CD4-positive, alpha-beta memory T cell (primary cell): ENCODE measurements at regions not wholly inside any gene's neighbourhood (a gene's known extent, or its start where the extent isn't known, plus 50 kb on each side); places are given as distances from the start of the nearest gene placed in this dataset.

Experiments used
- CTCF ChIA-PET: fragments of 350-600 bp; sonication (Branson Sonifier 250); formaldehyde crosslinking; loops from one replicate; lab custom pipeline; 2021; ENCODE audit warnings: inconsistent platforms; ENCODE audit not compliant: partially characterized antibody; lab: Charles Lee
- POLR2A ChIA-PET: fragments of 350-600 bp; sonication (Branson Sonifier 250); formaldehyde crosslinking; loops from one replicate; lab custom pipeline; 2021; ENCODE audit not compliant: partially characterized antibody; lab: Charles Lee
- DNase-seq, 5 donors: peaks; one replicate each; pipeline versions ENCODE4 v3.0.0 to v3.0.0-alpha.2; 2020 to 2022; ENCODE audit warnings: mixed read lengths in 1 of 5
- H3K27ac ChIP-seq: one replicate; pipeline ENCODE4 v1.7.0; 2013; ENCODE audit warnings: low read depth, low read length
- H3K27me3 ChIP-seq: 2 replicates; pipeline ENCODE4 v1.7.0; 2013; ENCODE audit warnings: mild to moderate bottlenecking, low read length, moderate library complexity; ENCODE audit not compliant: insufficient read depth
- H3K36me3 ChIP-seq: 2 replicates; pipeline ENCODE4 v1.7.0; 2013; ENCODE audit warnings: mild to moderate bottlenecking, low read length, moderate library complexity; ENCODE audit not compliant: insufficient read depth
- H3K4me1 ChIP-seq: 2 replicates; pipeline ENCODE4 v1.7.0; 2013; ENCODE audit warnings: mild to moderate bottlenecking, low read length, moderate library complexity; ENCODE audit not compliant: insufficient read depth
- H3K4me3 ChIP-seq, 2 donors: one replicate each; pipeline ENCODE4 v1.7.0; 2013; ENCODE audit warnings: low read length in 2 of 2, mild to moderate bottlenecking in 1 of 2
- H3K9me3 ChIP-seq, 2 donors: one replicate each; pipeline ENCODE4 v1.7.0; 2013; ENCODE audit warnings: low read length in 2 of 2, control low read depth in 1 of 2; ENCODE audit not compliant: control insufficient read depth in 1 of 2
- H3K27ac Mint-ChIP-seq, 7 donors: one replicate each; pipeline ENCODE4 v1.8.0; 2020 to 2021; ENCODE audit warnings: mixed read lengths in 7 of 7, mild to moderate bottlenecking in 6 of 7, inconsistent platforms in 3 of 7, moderate library complexity in 3 of 7
- H3K27me3 Mint-ChIP-seq, 2 donors: one replicate each; pipeline ENCODE4 v1.8.0; 2020 to 2021; ENCODE audit warnings: mixed read lengths in 2 of 2
- H3K36me3 Mint-ChIP-seq, 2 donors: one replicate each; pipeline ENCODE4 v1.8.0; 2020 to 2021; ENCODE audit warnings: mixed read lengths in 2 of 2, inconsistent platforms in 1 of 2, mild to moderate bottlenecking in 1 of 2
- H3K4me1 Mint-ChIP-seq, 4 donors: one replicate each; pipeline ENCODE4 v1.8.0; 2020 to 2021; ENCODE audit warnings: mixed read lengths in 4 of 4, mild to moderate bottlenecking in 1 of 4
- H3K4me3 Mint-ChIP-seq, 8 donors: one replicate each; pipeline ENCODE4 v1.8.0; 2020 to 2021; ENCODE audit warnings: mixed read lengths in 8 of 8, mild to moderate bottlenecking in 7 of 8, moderate library complexity in 6 of 8, inconsistent platforms in 3 of 8
- H3K9me3 Mint-ChIP-seq, 8 donors: one replicate each; pipeline ENCODE4 v1.8.0; 2020 to 2021; ENCODE audit warnings: mixed read lengths in 8 of 8, mild to moderate bottlenecking in 5 of 8, inconsistent platforms in 3 of 8, moderate library complexity in 1 of 8
- intact Hi-C: fragments of 100-400 bp; cut with micrococcal nuclease; formaldehyde crosslinking; loops from one replicate; pipeline ENCODE4 v1.15.1; 2023

GRCh38 chr14:101234999-101235334 lies 326.3 kb upstream of the DIO3 start:
- no peaks in the 10 kb centered on the region for H3K36me3 ChIP-seq
- H3K4me3 ChIP-seq: no peak overlapping the region
- H3K4me1 Mint-ChIP-seq: peaks cover 0 to 2% (median 0%) of the 10 kb centered on the region in 4 donors
- POLR2A ChIA-PET: no interaction called here
- H3K27me3 Mint-ChIP-seq: peaks cover 1 to 10% of the 10 kb centered on the region in 2 donors
- no peak overlapping the region for H3K4me3 Mint-ChIP-seq
- H3K27ac Mint-ChIP-seq: no peak overlapping the region
- no peak for DNase-seq
- intact Hi-C loops: no loop called here
- H3K9me3 Mint-ChIP-seq: no peaks in the 10 kb centered on the region
- H3K36me3 Mint-ChIP-seq: no peaks in the 10 kb centered on the region
- CTCF ChIA-PET: no interaction called here
- H3K27me3 ChIP-seq: no peaks in the 10 kb centered on the region
- H3K9me3 ChIP-seq: no peaks in the 10 kb centered on the region
- no peaks in the 10 kb centered on the region for H3K4me1 ChIP-seq
- no peak overlapping the region for H3K27ac ChIP-seq

DNA sequence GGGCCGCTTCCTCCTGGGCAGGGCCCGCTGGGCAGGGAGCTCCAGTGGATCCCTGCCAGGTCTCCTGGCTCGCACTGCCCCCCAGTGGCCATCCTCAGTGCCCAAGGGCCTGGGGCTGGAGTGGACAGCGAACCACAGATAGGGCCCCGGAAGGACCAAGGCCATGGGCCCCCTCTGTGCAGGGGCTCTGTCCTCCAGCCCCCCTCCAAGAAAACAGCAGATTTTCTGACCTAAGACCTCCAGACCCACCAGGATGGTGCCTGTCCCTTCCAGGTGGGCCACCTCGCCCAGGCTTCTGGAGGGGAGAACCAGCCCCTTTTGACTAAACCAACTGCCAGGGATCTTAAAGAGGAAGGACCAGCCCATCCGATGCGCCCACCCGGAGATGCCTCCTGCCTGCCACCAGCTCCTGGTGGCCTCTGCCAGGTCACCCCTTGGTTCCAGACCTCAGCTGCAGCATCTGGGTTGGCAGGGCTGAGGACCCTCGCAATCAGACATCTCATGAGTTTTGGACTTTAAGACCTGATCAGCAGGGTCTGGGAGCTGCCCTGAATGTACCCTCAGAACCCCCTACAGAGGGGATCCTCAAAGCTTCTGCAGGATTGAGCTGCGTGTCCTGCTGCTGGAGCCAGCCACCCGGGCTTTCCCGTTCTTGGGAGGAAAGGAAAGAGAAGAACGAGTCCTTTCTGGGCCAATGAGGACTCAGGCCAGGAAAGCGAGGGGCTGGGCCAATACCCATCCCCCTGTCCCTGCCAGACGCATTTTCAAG lies 325.8 kb upstream of the DIO3 start:
- Histone ChIP-seq H3K27ac (no peak overlapping the region), H3K9me3 (no peaks in the 10 kb centered on the region), H3K4me1 (no peaks in the 10 kb centered on the region), H3K36me3 (no peaks in the 10 kb centered on the region), H3K4me3 (no peak overlapping the region), H3K27me3 (no peaks in the 10 kb centered on the region)
- no peaks in the 10 kb centered on the region for H3K9me3 Mint-ChIP-seq
- POLR2A ChIA-PET: no interaction called here
- H3K4me1 Mint-ChIP-seq: peaks cover 0 to 2% (median 0%) of the 10 kb centered on the region in 4 donors
- no peak for DNase-seq
- intact Hi-C loops: no loop called here
- H3K27ac Mint-ChIP-seq: no peak overlapping the region
- CTCF ChIA-PET: no interaction called here
- H3K36me3 Mint-ChIP-seq: no peaks in the 10 kb centered on the region
- no peak overlapping the region for H3K4me3 Mint-ChIP-seq
- peaks cover 2 to 10% of the 10 kb centered on the region in 2 donors for H3K27me3 Mint-ChIP-seq

- no peaks in the 10 kb centered on the region for H3K4me1 ChIP-seq
- H3K9me3 ChIP-seq: no peaks in the 10 kb centered on the region
- H3K4me3 ChIP-seq: no peak overlapping the region
- Mint-ChIP-seq H3K27ac (no peak overlapping the region), H3K27me3 (peaks cover 5 to 16% of the 10 kb centered on the region in 2 donors), H3K36me3 (no peaks in the 10 kb centered on the region), H3K4me3 (no peak overlapping the region), H3K4me1 (peaks cover 0 to 2% (median 0%) of the 10 kb centered on the region in 4 donors), H3K9me3 (peaks cover 0 to 4% (median 0%) of the 10 kb centered on the region in 8 donors)
- H3K36me3 ChIP-seq: no peaks in the 10 kb centered on the region
- intact Hi-C loops: no loop called here
- no peak for DNase-seq
- H3K27ac ChIP-seq: no peak overlapping the region
- CTCF ChIA-PET: no interaction called here
- no peaks in the 10 kb centered on the region for H3K27me3 ChIP-seq
- POLR2A ChIA-PET: no interaction called here
These were observed 324.6 kb upstream of the DIO3 start for GRCh38 chr14:101236496-101237251.

GRCh38 chr14:101237252-101237616 lies 324.1 kb upstream of the DIO3 start:
- intact Hi-C loops: no loop called here

DNA sequence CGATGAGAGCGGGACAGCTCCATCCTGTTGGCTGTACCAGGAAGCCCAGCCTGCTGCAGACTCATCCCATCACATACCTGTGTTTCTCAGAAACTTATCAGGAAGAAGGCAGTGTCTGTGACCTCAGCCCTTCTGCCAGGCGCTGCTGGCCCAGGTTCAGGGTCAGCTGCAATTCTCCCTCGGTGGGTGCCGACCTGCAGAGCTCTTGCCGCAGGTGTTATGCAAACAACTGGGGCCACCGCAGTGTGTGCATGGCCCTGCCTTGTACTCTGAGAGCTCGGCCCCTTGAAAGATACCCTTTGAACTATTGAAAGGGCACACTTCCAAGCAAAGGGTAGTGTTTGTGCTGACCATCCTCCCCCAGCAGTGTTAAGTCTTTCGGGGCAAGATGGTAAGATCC lies 322.2 kb upstream of the DIO3 start:
- Histone ChIP-seq H3K27me3 (no peaks in the 10 kb centered on the region), H3K36me3 (no peaks in the 10 kb centered on the region), H3K27ac (no peak overlapping the region), H3K9me3 (no peaks in the 10 kb centered on the region), H3K4me1 (no peaks in the 10 kb centered on the region), H3K4me3 (no peak overlapping the region)
- no peaks in the 10 kb centered on the region for H3K36me3 Mint-ChIP-seq
- no peak overlapping the region for H3K4me3 Mint-ChIP-seq
- ChIA-PET POLR2A (no interaction called here), CTCF (no interaction called here)
- peaks cover 0 to 2% (median 0%) of the 10 kb centered on the region in 4 donors for H3K4me1 Mint-ChIP-seq
- H3K27ac Mint-ChIP-seq: no peak overlapping the region
- intact Hi-C loops: no loop called here
- H3K9me3 Mint-ChIP-seq: peaks cover 0 to 4% (median 0%) of the 10 kb centered on the region in 8 donors
- H3K27me3 Mint-ChIP-seq: peaks cover 10 to 19% of the 10 kb centered on the region in 2 donors
- DNase-seq: no peak

More at GRCh38 chr14:101237252-101237616, 324.1 kb upstream of the DIO3 start:
- H3K36me3 ChIP-seq: no peaks in the 10 kb centered on the region
- H3K4me1 ChIP-seq: no peaks in the 10 kb centered on the region
- H3K27me3 Mint-ChIP-seq: peaks cover 5 to 16% of the 10 kb centered on the region in 2 donors
- H3K9me3 ChIP-seq: no peaks in the 10 kb centered on the region
- POLR2A ChIA-PET: no interaction called here
- peaks cover 0 to 2% (median 0%) of the 10 kb centered on the region in 4 donors for H3K4me1 Mint-ChIP-seq
- DNase-seq: no peak
- no peak overlapping the region for H3K27ac ChIP-seq
- no peak overlapping the region for H3K27ac Mint-ChIP-seq
- H3K4me3 Mint-ChIP-seq: no peak overlapping the region
- no peaks in the 10 kb centered on the region for H3K36me3 Mint-ChIP-seq
- CTCF ChIA-PET: no interaction called here
- H3K9me3 Mint-ChIP-seq: peaks cover 0 to 4% (median 0%) of the 10 kb centered on the region in 8 donors
- H3K27me3 ChIP-seq: no peaks in the 10 kb centered on the region
- H3K4me3 ChIP-seq: no peak overlapping the region

DNA sequence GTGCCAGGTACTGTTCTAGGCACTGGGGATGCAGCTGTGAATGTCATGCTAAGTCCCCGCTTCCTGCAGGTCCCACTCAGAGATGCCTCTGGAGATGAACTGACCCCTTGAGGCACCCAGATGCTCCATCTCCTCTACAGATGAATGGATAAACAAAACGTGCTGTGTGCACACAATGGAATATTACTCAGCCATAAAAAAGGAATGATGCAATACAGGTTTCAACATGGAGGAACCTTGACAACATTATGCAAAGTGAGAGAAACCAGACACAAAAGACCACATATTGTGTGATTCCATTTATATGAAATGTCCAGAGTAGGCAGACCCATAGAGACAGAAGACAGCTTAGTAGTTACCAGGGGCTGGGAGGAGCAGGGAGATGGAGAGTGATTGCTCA lies 320.1 kb upstream of the DIO3 start:
- intact Hi-C loops: no loop called here
- POLR2A ChIA-PET: no interaction called here
- Mint-ChIP-seq H3K4me1 (no peaks in the 10 kb centered on the region), H3K27me3 (peaks cover 10 to 16% of the 10 kb centered on the region in 2 donors), H3K36me3 (no peaks in the 10 kb centered on the region), H3K4me3 (no peak overlapping the region), H3K9me3 (peaks cover 0 to 4% (median 1%) of the 10 kb centered on the region in 8 donors), H3K27ac (no peak overlapping the region)
- Histone ChIP-seq H3K9me3 (no peaks in the 10 kb centered on the region), H3K4me1 (no peaks in the 10 kb centered on the region), H3K36me3 (no peaks in the 10 kb centered on the region), H3K27me3 (no peaks in the 10 kb centered on the region), H3K27ac (no peak overlapping the region), H3K4me3 (no peak overlapping the region)
- DNase-seq: no peak
- CTCF ChIA-PET: no interaction called here

- H3K4me3 Mint-ChIP-seq: no peak overlapping the region
- H3K4me1 Mint-ChIP-seq: no peaks in the 10 kb centered on the region
- ChIA-PET CTCF (no interaction called here), POLR2A (no interaction called here)
- Histone ChIP-seq H3K9me3 (no peaks in the 10 kb centered on the region), H3K27ac (no peak overlapping the region), H3K27me3 (no peaks in the 10 kb centered on the region), H3K36me3 (no peaks in the 10 kb centered on the region), H3K4me1 (no peaks in the 10 kb centered on the region), H3K4me3 (no peak overlapping the region)
- DNase-seq: no peak
- intact Hi-C loops: no loop called here
- H3K27ac Mint-ChIP-seq: no peak overlapping the region
- H3K27me3 Mint-ChIP-seq: peaks cover 10 to 14% of the 10 kb centered on the region in 2 donors
- H3K36me3 Mint-ChIP-seq: no peaks in the 10 kb centered on the region
- peaks cover 0 to 4% (median 1%) of the 10 kb centered on the region in 8 donors for H3K9me3 Mint-ChIP-seq
These were observed 319.5 kb upstream of the DIO3 start for GRCh38 chr14:101241807-101242278.
